ENCODE measurements at regions not wholly inside any gene's neighbourhood (a gene's known extent, or its start where the extent isn't known, plus 50 kb on each side); places are given as distances from the start of the nearest gene placed in this dataset.

GRCh38 chr11:122285070-122285988, 169.3 kb upstream of the BLID start:
- TF ChIP-seq NFIC (IDR thresholded peaks at IDR 0.05) (no peak), EP300 (IDR thresholded peaks at IDR 0.05; ENCODE audit: borderline replicate concordance) (no peak), RAD21 (IDR thresholded peaks at IDR 0.05; ENCODE audit: low read depth) (no peak)
- TF ChIP-seq, protein P1, sequence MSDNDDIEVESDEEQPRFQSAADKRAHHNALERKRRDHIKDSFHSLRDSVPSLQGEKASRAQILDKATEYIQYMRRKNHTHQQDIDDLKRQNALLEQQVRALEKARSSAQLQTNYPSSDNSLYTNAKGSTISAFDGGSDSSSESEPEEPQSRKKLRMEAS (IDR thresholded peaks at IDR 0.05): no peak
